HEK293 (cell line): ENCODE measurements at regions not wholly inside any gene's neighbourhood (a gene's known extent, or its start where the extent isn't known, plus 50 kb on each side); places are given as distances from the start of the nearest gene placed in this dataset.

Experiments used
- CTCF ChIA-PET: fragments of 350-600 bp; formaldehyde crosslinking; extraction: SDS; loops from one replicate; lab custom pipeline; 2021; ENCODE audit warnings: antibody characterized with exemption; lab: Yijun Ruan, JAX
- POLR2A ChIA-PET: fragments of 300-600 bp; formaldehyde crosslinking; extraction: SDS; loops from one replicate; lab custom pipeline; 2020; ENCODE audit warnings: antibody characterized with exemption, inconsistent platforms; lab: Yijun Ruan, JAX
- H3K27ac ChIP-seq: fragments of 200-500 bp; sonication (Bioruptor generic); 2 replicates; pipeline ENCODE4 v1.5.1; 2014; ENCODE audit warnings: low read depth, low read length, control low read depth, inconsistent platforms; ENCODE audit errors: extremely low read depth
- H3K36me3 ChIP-seq, 2 experiments: fragments of 200-500 bp in 1 of 2; sonication (Bioruptor generic) in 1 of 2; 1 replicate in 1 of 2; 2 replicates in 1 of 2; pipeline ENCODE4 v1.5.1; 2014 to 2017; ENCODE audit warnings: inconsistent platforms in 2 of 2, low read length in 2 of 2; ENCODE audit not compliant: control insufficient read depth in 2 of 2, insufficient read depth in 1 of 2
- H3K4me1 ChIP-seq: fragments of 200-500 bp; sonication (Bioruptor generic); 2 replicates; pipeline ENCODE4 v1.5.1; 2014; ENCODE audit warnings: mild to moderate bottlenecking, low read length, inconsistent platforms; ENCODE audit not compliant: control insufficient read depth, insufficient read depth
- H3K4me3 ChIP-seq: 2 replicates; pipeline ENCODE4 v1.5.1; 2011; ENCODE audit warnings: low read depth, mild to moderate bottlenecking, control low read depth, low read length, moderate library complexity
- H3K9me3 ChIP-seq: fragments of 200-500 bp; sonication (Bioruptor generic); 2 replicates; pipeline ENCODE4 v1.5.1; 2014; ENCODE audit warnings: low read depth, low read length, inconsistent platforms; ENCODE audit not compliant: control insufficient read depth, insufficient read depth
- BCL11A ChIP-seq: fragments of 450-650 bp; formaldehyde crosslinking; IDR thresholded peaks from 2 replicates; pipeline ENCODE4 v1.5.1; 2016; ENCODE audit warnings: low read depth, missing biosample characterization, missing genetic modification characterization
- FEZF1 ChIP-seq: fragments of 450-650 bp; formaldehyde crosslinking; IDR thresholded peaks from 2 replicates; pipeline ENCODE4 v1.5.1; 2016; ENCODE audit warnings: missing biosample characterization, missing genetic modification characterization
- KLF1 ChIP-seq: fragments of 450-650 bp; formaldehyde crosslinking; IDR thresholded peaks from 2 replicates; pipeline ENCODE4 v1.5.1; 2016; ENCODE audit warnings: missing biosample characterization, missing genetic modification characterization
- KLF9 ChIP-seq: fragments of 450-650 bp; formaldehyde crosslinking; IDR thresholded peaks from 2 replicates; pipeline ENCODE4 v1.5.1; 2016; ENCODE audit warnings: missing biosample characterization, missing genetic modification characterization, low read depth
- SALL2 ChIP-seq: fragments of 450-650 bp; formaldehyde crosslinking; IDR thresholded peaks from 2 replicates; pipeline ENCODE4 v1.5.0; 2017; ENCODE audit warnings: missing biosample characterization, mild to moderate bottlenecking, missing genetic modification characterization, borderline replicate concordance
- YY2 ChIP-seq: fragments of 450-650 bp; formaldehyde crosslinking; IDR thresholded peaks from 2 replicates; pipeline ENCODE4 v1.5.1; 2016; ENCODE audit warnings: missing biosample characterization, missing genetic modification characterization
- ZBTB8A ChIP-seq: fragments of 450-650 bp; formaldehyde crosslinking; IDR thresholded peaks from 2 replicates; pipeline ENCODE4 v1.5.1; 2016; ENCODE audit warnings: missing biosample characterization, missing genetic modification characterization
- ZNF404 ChIP-seq: fragments of 450-650 bp; formaldehyde crosslinking; IDR thresholded peaks from 2 replicates; pipeline ENCODE4 v1.5.1; 2017; ENCODE audit warnings: missing biosample characterization, missing genetic modification characterization
- ZNF433 ChIP-seq: fragments of 450-650 bp; formaldehyde crosslinking; IDR thresholded peaks from 2 replicates; pipeline ENCODE4 v1.5.1; 2016; ENCODE audit warnings: missing biosample characterization, missing genetic modification characterization, low read depth
- ZNF561 ChIP-seq: fragments of 450-650 bp; IDR thresholded peaks from 2 replicates; pipeline ENCODE4 v1.5.1; 2018; ENCODE audit warnings: missing biosample characterization, missing genetic modification characterization, borderline replicate concordance
- ZNF600 ChIP-seq: fragments of 450-650 bp; formaldehyde crosslinking; IDR thresholded peaks from 2 replicates; pipeline ENCODE4 v1.5.1; 2016; ENCODE audit warnings: missing biosample characterization, missing genetic modification characterization
- ZNF621 ChIP-seq: fragments of 450-650 bp; formaldehyde crosslinking; IDR thresholded peaks from 2 replicates; pipeline ENCODE4 v1.5.1; 2017; ENCODE audit warnings: missing biosample characterization, missing genetic modification characterization
- ZNF623 ChIP-seq: fragments of 450-650 bp; formaldehyde crosslinking; IDR thresholded peaks from 2 replicates; pipeline ENCODE4 v1.5.1; 2016; ENCODE audit warnings: missing biosample characterization, missing genetic modification characterization
- ZNF707 ChIP-seq: fragments of 450-650 bp; formaldehyde crosslinking; IDR thresholded peaks from 2 replicates; pipeline ENCODE4 v1.5.1; 2016; ENCODE audit warnings: missing biosample characterization, missing genetic modification characterization
- ZNF792 ChIP-seq: fragments of 450-650 bp; formaldehyde crosslinking; IDR thresholded peaks from 2 replicates; pipeline ENCODE4 v1.5.1; 2016; ENCODE audit warnings: missing biosample characterization, missing genetic modification characterization
- ZSCAN23 ChIP-seq: fragments of 450-650 bp; formaldehyde crosslinking; IDR thresholded peaks from 2 replicates; pipeline ENCODE4 v1.5.1; 2016; ENCODE audit warnings: missing biosample characterization, missing genetic modification characterization
- TF ChIP-seq, protein P1 (sequence below): fragments of 450-650 bp; formaldehyde crosslinking; IDR thresholded peaks from 2 replicates; pipeline ENCODE4 v1.5.1; 2017; ENCODE audit warnings: missing biosample characterization, missing genetic modification characterization
- TF ChIP-seq, protein P2 (sequence below): fragments of 450-650 bp; formaldehyde crosslinking; IDR thresholded peaks from 2 replicates; pipeline ENCODE4 v1.5.1; 2016; ENCODE audit warnings: missing biosample characterization, missing genetic modification characterization
- TF ChIP-seq, protein P3 (sequence below): fragments of 450-650 bp; formaldehyde crosslinking; IDR thresholded peaks from 2 replicates; pipeline ENCODE4 v1.5.1; 2017; ENCODE audit warnings: missing biosample characterization, missing genetic modification characterization
- TF ChIP-seq, protein P4 (sequence below): fragments of 450-650 bp; formaldehyde crosslinking; IDR thresholded peaks from 2 replicates; pipeline ENCODE4 v1.5.1; 2016; ENCODE audit warnings: missing biosample characterization, missing genetic modification characterization

DNA sequence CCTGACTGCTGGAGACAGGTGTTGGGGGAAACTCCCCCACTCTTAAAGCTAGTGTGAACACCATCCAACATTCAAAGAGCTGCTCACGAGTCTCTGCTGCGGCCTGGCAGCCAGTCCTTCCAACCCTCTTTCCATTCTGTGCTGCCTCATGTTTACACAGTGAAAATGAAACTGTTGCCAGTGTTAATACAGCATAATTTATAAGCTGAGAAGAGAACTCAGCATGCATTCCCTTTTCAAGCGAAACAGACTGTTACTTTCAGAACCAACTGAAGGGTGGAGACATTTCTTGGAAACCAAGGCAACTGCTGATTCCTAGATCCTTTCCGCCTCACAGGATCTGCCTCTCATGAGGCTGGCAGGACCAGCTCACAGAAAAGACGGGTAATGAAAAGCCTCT, 533.8 kb upstream of the ID4 start (continued):
- TF ChIP-seq, protein P1, sequence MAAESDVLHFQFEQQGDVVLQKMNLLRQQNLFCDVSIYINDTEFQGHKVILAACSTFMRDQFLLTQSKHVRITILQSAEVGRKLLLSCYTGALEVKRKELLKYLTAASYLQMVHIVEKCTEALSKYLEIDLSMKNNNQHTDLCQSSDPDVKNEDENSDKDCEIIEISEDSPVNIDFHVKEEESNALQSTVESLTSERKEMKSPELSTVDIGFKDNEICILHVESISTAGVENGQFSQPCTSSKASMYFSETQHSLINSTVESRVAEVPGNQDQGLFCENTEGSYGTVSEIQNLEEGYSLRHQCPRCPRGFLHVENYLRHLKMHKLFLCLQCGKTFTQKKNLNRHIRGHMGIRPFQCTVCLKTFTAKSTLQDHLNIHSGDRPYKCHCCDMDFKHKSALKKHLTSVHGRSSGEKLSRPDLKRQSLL (tag by site-specific recombination), result no peak
- TF ChIP-seq, all 188 proteins: peak for 0

DNA sequence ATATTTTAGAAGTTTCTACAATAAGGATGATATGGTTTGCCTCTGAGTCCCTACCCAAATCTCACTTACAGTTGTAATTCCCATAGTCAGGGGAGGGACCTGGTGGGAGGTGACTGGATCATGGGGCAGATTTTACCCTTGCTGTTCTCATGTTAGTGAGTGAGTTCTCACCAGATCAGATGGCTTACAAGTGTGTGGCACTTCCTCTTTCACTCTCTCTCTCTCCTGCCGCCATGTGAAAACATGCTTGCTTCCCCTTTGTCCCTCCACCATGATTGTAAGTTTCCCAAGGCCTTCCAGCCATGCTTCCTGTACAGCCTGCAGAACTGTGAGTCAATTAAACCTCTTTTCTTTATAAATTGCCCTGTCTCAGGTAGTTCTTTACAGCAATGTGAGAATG, 527.5 kb upstream of the ID4 start:
- ChIA-PET POLR2A (no interaction called here), CTCF (no interaction called here)
- no peak for TF ChIP-seq YY2 (tag by site-specific recombination)
- no peak for TF ChIP-seq FEZF1 (tag by site-specific recombination)
- no peak for TF ChIP-seq ZSCAN23
- TF ChIP-seq ZNF433 (tag by site-specific recombination), result no peak
- no peak for TF ChIP-seq ZNF600
- TF ChIP-seq, protein P2, sequence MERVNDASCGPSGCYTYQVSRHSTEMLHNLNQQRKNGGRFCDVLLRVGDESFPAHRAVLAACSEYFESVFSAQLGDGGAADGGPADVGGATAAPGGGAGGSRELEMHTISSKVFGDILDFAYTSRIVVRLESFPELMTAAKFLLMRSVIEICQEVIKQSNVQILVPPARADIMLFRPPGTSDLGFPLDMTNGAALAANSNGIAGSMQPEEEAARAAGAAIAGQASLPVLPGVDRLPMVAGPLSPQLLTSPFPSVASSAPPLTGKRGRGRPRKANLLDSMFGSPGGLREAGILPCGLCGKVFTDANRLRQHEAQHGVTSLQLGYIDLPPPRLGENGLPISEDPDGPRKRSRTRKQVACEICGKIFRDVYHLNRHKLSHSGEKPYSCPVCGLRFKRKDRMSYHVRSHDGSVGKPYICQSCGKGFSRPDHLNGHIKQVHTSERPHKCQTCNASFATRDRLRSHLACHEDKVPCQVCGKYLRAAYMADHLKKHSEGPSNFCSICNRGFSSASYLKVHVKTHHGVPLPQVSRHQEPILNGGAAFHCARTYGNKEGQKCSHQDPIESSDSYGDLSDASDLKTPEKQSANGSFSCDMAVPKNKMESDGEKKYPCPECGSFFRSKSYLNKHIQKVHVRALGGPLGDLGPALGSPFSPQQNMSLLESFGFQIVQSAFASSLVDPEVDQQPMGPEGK (tag by site-specific recombination), result no peak
- TF ChIP-seq, protein P3, sequence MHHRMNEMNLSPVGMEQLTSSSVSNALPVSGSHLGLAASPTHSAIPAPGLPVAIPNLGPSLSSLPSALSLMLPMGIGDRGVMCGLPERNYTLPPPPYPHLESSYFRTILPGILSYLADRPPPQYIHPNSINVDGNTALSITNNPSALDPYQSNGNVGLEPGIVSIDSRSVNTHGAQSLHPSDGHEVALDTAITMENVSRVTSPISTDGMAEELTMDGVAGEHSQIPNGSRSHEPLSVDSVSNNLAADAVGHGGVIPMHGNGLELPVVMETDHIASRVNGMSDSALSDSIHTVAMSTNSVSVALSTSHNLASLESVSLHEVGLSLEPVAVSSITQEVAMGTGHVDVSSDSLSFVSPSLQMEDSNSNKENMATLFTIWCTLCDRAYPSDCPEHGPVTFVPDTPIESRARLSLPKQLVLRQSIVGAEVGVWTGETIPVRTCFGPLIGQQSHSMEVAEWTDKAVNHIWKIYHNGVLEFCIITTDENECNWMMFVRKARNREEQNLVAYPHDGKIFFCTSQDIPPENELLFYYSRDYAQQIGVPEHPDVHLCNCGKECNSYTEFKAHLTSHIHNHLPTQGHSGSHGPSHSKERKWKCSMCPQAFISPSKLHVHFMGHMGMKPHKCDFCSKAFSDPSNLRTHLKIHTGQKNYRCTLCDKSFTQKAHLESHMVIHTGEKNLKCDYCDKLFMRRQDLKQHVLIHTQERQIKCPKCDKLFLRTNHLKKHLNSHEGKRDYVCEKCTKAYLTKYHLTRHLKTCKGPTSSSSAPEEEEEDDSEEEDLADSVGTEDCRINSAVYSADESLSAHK (tag by site-specific recombination), result no peak
- TF ChIP-seq, protein P4, sequence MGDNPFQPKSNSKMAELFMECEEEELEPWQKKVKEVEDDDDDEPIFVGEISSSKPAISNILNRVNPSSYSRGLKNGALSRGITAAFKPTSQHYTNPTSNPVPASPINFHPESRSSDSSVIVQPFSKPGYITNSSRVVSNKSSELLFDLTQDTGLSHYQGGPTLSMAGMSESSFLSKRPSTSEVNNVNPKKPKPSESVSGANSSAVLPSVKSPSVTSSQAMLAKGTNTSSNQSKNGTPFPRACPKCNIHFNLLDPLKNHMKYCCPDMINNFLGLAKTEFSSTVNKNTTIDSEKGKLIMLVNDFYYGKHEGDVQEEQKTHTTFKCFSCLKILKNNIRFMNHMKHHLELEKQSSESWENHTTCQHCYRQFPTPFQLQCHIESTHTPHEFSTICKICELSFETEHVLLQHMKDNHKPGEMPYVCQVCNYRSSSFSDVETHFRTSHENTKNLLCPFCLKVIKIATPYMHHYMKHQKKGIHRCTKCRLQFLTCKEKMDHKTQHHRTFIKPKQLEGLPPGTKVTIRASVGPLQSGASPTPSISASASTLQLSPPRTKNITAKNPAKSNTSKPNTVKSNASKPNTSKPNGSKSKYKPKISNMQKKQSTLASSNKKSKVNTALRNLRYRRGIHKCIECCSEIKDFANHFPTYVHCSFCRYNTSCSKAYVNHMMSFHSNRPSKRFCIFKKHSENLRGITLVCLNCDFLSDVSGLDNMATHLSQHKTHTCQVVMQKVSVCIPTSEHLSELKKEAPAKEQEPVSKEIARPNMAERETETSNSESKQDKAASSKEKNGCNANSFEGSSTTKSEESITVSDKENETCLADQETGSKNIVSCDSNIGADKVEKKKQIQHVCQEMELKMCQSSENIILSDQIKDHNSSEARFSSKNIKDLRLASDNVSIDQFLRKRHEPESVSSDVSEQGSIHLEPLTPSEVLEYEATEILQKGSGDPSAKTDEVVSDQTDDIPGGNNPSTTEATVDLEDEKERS (tag by site-specific recombination), result no peak
- TF ChIP-seq ZNF707 (tag by site-specific recombination), result no peak
- TF ChIP-seq ZNF561, result no peak
- no peak for TF ChIP-seq ZNF623
- no peak for TF ChIP-seq ZBTB8A (tag by site-specific recombination)
- no peak for TF ChIP-seq SALL2 (tag by site-specific recombination)
- TF ChIP-seq ZNF621 (tag by site-specific recombination), result no peak
- no peak for TF ChIP-seq KLF9
- TF ChIP-seq ZNF404, result no peak
- no peak for TF ChIP-seq KLF1 (tag by site-specific recombination)
- no peak for TF ChIP-seq BCL11A (tag by site-specific recombination)
- no peak for TF ChIP-seq ZNF792 (tag by site-specific recombination)
- Histone ChIP-seq H3K9me3 (no peaks in the 10 kb centered on the region), H3K27ac (no peak overlapping the region), H3K4me3 (no peak overlapping the region), H3K36me3 (no peaks in the 10 kb centered on the region), H3K4me1 (0 out of 2 replicates have a peak, but pooled peaks cover 3% of the 10 kb centered on the region)
